Stimulated activated CD4-positive, alpha-beta T cell treated with anti-CD3 and anti-CD28 coated beads, Interleukin-1b, Interleukin-23, amount 100 ng/mL, for 24 hours (primary cell): ENCODE measurements at regions not wholly inside any gene's neighbourhood (a gene's known extent, or its start where the extent isn't known, plus 50 kb on each side); places are given as distances from the start of the nearest gene placed in this dataset.

Source experiments
- DNase-seq, 4 experiments: peaks; one replicate each; pipeline ENCODE4 v3.0.0-alpha.2; 2020; ENCODE audit warnings: low read depth in 4 of 4, low spot score in 1 of 4

- DNase-seq, result no peak
Observed at GRCh38 chr1:189866606-189867005, 611.1 kb downstream of the BRINP3 start.

- DNase-seq, result no peak
Observed at GRCh38 chr1:189868021-189868420, 609.6 kb downstream of the BRINP3 start.

- no peak for DNase-seq
Observed at GRCh38 chr1:189874715-189875435, 602.8 kb downstream of the BRINP3 start.

- DNase-seq, result no peak
Observed at GRCh38 chr1:189880135-189880534, 597.5 kb downstream of the BRINP3 start.

GRCh38 chr1:189899686-189900425 is 577.8 kb downstream of the BRINP3 start:
- no peak for DNase-seq

GRCh38 chr1:189904509-189904908 is 573.2 kb downstream of the BRINP3 start:
- DNase-seq, result no peak

- no peak for DNase-seq
Observed at GRCh38 chr1:189908113-189908512, 569.6 kb downstream of the BRINP3 start.

GRCh38 chr1:189921613-189922012 is 556.1 kb downstream of the BRINP3 start:
- no peak for DNase-seq

- DNase-seq, result no peak
Observed at GRCh38 chr1:189927641-189928040, 550.0 kb downstream of the BRINP3 start.

- DNase-seq, result no peak
Observed at GRCh38 chr1:189929501-189930099, 548.1 kb downstream of the BRINP3 start.

- DNase-seq, result no peak
Observed at GRCh38 chr1:189936861-189937260, 540.8 kb downstream of the BRINP3 start.

GRCh38 chr1:189939967-189940366 is 537.7 kb downstream of the BRINP3 start:
- no peak for DNase-seq

GRCh38 chr1:189941922-189942321 is 535.7 kb downstream of the BRINP3 start:
- no peak for DNase-seq

GRCh38 chr1:189958756-189959155 is 518.9 kb downstream of the BRINP3 start:
- DNase-seq, result no peak

- no peak for DNase-seq
Observed at GRCh38 chr1:189960769-189961168, 516.9 kb downstream of the BRINP3 start.

GRCh38 chr1:189962181-189962580 is 515.5 kb downstream of the BRINP3 start:
- DNase-seq, result no peak

GRCh38 chr1:189970331-189971230 is 507.1 kb downstream of the BRINP3 start:
- no peak for DNase-seq

GRCh38 chr1:189971656-189972055 is 506.0 kb downstream of the BRINP3 start:
- no peak for DNase-seq

- DNase-seq, result no peak
Observed at GRCh38 chr1:189977184-189977583, 500.5 kb downstream of the BRINP3 start.

GRCh38 chr1:189983166-189983890 is 494.3 kb downstream of the BRINP3 start:
- no peak for DNase-seq

- no peak for DNase-seq
Observed at GRCh38 chr1:189986516-189986915, 491.1 kb downstream of the BRINP3 start.
